Endothelial cell of umbilical vein (primary cell): ENCODE measurements at regions not wholly inside any gene's neighbourhood (a gene's known extent, or its start where the extent isn't known, plus 50 kb on each side); places are given as distances from the start of the nearest gene placed in this dataset.

Source experiments
- BruUV-seq: library from RNA; stranded (reverse); fragments of 400-500 nt; replicated peaks from 2 replicates; lab custom pipeline; 2021; lab: Mats Ljungman, UMichigan
- CTCF ChIA-PET: fragments of 300-600, 350-600 bp; sonication (Branson Sonifier 250); formaldehyde crosslinking; loops from one replicate; lab custom pipeline; 2021; ENCODE audit warnings: antibody characterized with exemption, inconsistent platforms; lab: Charles Lee
- POLR2A ChIA-PET: fragments of 300-600, 350-600 bp; sonication (Branson Sonifier 250); formaldehyde crosslinking; loops from one replicate; lab custom pipeline; 2021; ENCODE audit warnings: antibody characterized with exemption, inconsistent platforms; lab: Charles Lee
- DNase-seq: peaks from one replicate; pipeline ENCODE4 v3.0.0-alpha.2; 2011; ENCODE audit warnings: low read depth, low spot score
- FAIRE-seq: peaks from 2 replicates; lab custom pipeline; 2011; peaks lifted over from hg19 to GRCh38; lab: Jason Lieb, UNC
- H2AFZ ChIP-seq: 2 replicates; pipeline ENCODE4 v1.6.0; 2012; ENCODE audit warnings: low read depth, low read length, control low read depth, inconsistent platforms
- H3K27ac ChIP-seq: 2 replicates; pipeline ENCODE4 v1.5.1; 2011; ENCODE audit warnings: low read depth, mild to moderate bottlenecking, control low read depth, low read length, moderate library complexity; ENCODE audit not compliant: insufficient read depth
- H3K27me3 ChIP-seq, 2 experiments: 2 replicates each; pipeline versions ENCODE4 v1.6.0 to v1.6.1; 2011; ENCODE audit warnings: low read length in 2 of 2, mixed read lengths in 1 of 2; ENCODE audit not compliant: control insufficient read depth in 2 of 2, insufficient read depth in 2 of 2
- H3K36me3 ChIP-seq, 2 experiments: 2 replicates in 1 of 2; 3 replicates in 1 of 2; pipeline ENCODE4 v1.5.1; 2011; ENCODE audit warnings: low read length in 2 of 2, mild to moderate bottlenecking in 1 of 2, moderate library complexity in 1 of 2; ENCODE audit not compliant: control insufficient read depth in 2 of 2, insufficient read depth in 2 of 2; ENCODE audit errors: extremely low read depth in 1 of 2
- H3K4me1 ChIP-seq: 3 replicates; pipeline ENCODE4 v1.5.1; 2011; ENCODE audit warnings: mild to moderate bottlenecking, low read length; ENCODE audit not compliant: control insufficient read depth, insufficient read depth; ENCODE audit errors: extremely low read depth
- H3K4me2 ChIP-seq: 2 replicates; pipeline ENCODE4 v1.6.1; 2011; ENCODE audit warnings: low read length, control low read depth, mixed read lengths; ENCODE audit not compliant: insufficient read depth
- H3K4me3 ChIP-seq, 3 experiments: fragments of 200-600 bp in 1 of 3; sonication (generic), shearing (Covaris generic) in 1 of 3; replicated peaks in 1 of 3; 2 replicates each; pipeline ENCODE4 v1.5.1; 2011 to 2016; ENCODE audit warnings: control low read depth in 3 of 3, low read length in 3 of 3, mild to moderate bottlenecking in 2 of 3, inconsistent platforms in 1 of 3, low read depth in 1 of 3, moderate library complexity in 1 of 3; ENCODE audit not compliant: insufficient read depth in 1 of 3
- H3K79me2 ChIP-seq: 2 replicates; pipeline ENCODE4 v1.6.0; 2012; ENCODE audit warnings: low read length, inconsistent platforms; ENCODE audit not compliant: control insufficient read depth, insufficient read depth
- H3K9ac ChIP-seq: replicated peaks from 2 replicates; pipeline ENCODE3; 2011; ENCODE audit warnings: low read length, control low read depth; ENCODE audit not compliant: insufficient read depth; ENCODE audit errors: extremely low read depth
- H3K9me1 ChIP-seq: replicated peaks from 3 replicates; pipeline ENCODE4 v1.6.0; 2011; ENCODE audit warnings: mild to moderate bottlenecking, low read length; ENCODE audit not compliant: control insufficient read depth, insufficient read depth; ENCODE audit errors: extremely low read depth
- H3K9me3 ChIP-seq: replicated peaks from 2 replicates; pipeline ENCODE4 v1.5.1; 2012; ENCODE audit warnings: low read length, inconsistent platforms; ENCODE audit not compliant: control insufficient read depth, insufficient read depth
- H4K20me1 ChIP-seq: replicated peaks from 2 replicates; pipeline ENCODE3; 2011; ENCODE audit warnings: mild to moderate bottlenecking, low read length; ENCODE audit not compliant: control insufficient read depth, insufficient read depth; ENCODE audit errors: extremely low read depth
- FOS ChIP-seq: IDR thresholded peaks from 2 replicates; pipeline ENCODE4 v1.6.1; 2011; ENCODE audit warnings: mild to moderate bottlenecking, low read length, moderate library complexity, borderline replicate concordance; ENCODE audit not compliant: insufficient read depth
- GATA2 ChIP-seq: IDR thresholded peaks from 2 replicates; pipeline ENCODE4 v1.7.0; 2011; ENCODE audit warnings: low read depth, mild to moderate bottlenecking, moderate library complexity, mixed read lengths, low read length; ENCODE audit not compliant: insufficient read length, insufficient read depth
- JUN ChIP-seq: IDR thresholded peaks from 2 replicates; pipeline ENCODE4 v1.6.1; 2011; ENCODE audit warnings: borderline replicate concordance, low read depth; ENCODE audit not compliant: insufficient read length, insufficient read depth
- MYC ChIP-seq: IDR thresholded peaks from one replicate; pipeline ENCODE4 v1.6.1; 2011; ENCODE audit warnings: mild to moderate bottlenecking, low read depth, low read length
- POLR2A ChIP-seq: IDR thresholded peaks from 2 replicates; pipeline ENCODE4 v1.6.1; 2012; ENCODE audit warnings: low read depth, mild to moderate bottlenecking, control low read depth, low read length
- POLR2AphosphoS5 ChIP-seq: IDR thresholded peaks from 2 replicates; pipeline ENCODE4 v1.6.1; 2012; ENCODE audit warnings: low read depth, mild to moderate bottlenecking, control low read depth, low read length, moderate library complexity; ENCODE audit not compliant: insufficient read depth
- dilution Hi-C: fragments of 300-500 bp; cut with MboI; formaldehyde crosslinking; loops from one replicate; pipeline ENCODE4 v1.15.0; 2019; ENCODE audit warnings: low sequenced_read_pairs; ENCODE audit not compliant: extremely low pct_ligation_motif_present
- intact Hi-C: fragments of 100-400 bp; cut with micrococcal nuclease; formaldehyde crosslinking; loops from one replicate; pipeline ENCODE4 v1.10.0; 2022

- dilution Hi-C loops = no loop called here
Observed at GRCh38 chr18:60100778-60101177, 201.0 kb downstream of the PMAIP1 start.

GRCh38 chr18:60099709-60100108 lies 199.9 kb downstream of the PMAIP1 start:
- Histone ChIP-seq H3K27me3 (no peaks in the 10 kb centered on the region), H2AFZ (no peak overlapping the region), H3K4me1 (no peaks in the 10 kb centered on the region), H3K4me3 (no peak overlapping the region), H3K9me3 (no peaks in the 10 kb centered on the region), H3K79me2 (no peaks in the 10 kb centered on the region), H3K36me3 (no peaks in the 10 kb centered on the region), H3K9me1 (no peaks in the 10 kb centered on the region), H3K4me2 (no peak overlapping the region), H3K9ac (no peak overlapping the region), H4K20me1 (no peaks in the 10 kb centered on the region), H3K27ac (no peak overlapping the region)
- BruUV-seq = no TSS peak
- CTCF ChIA-PET = interaction anchor here (0.8 kb wide), 1 partner anchor 17 kb away, joined by 3 read pairs; no protein-coding TSS in a partner anchor
- FAIRE-seq (no peak), DNase-seq (no peak)
- intact Hi-C loops = no loop called here
- TF ChIP-seq POLR2AphosphoS5 = no peak
- no peak for TF ChIP-seq JUN
- POLR2A ChIA-PET = no interaction called here
- dilution Hi-C loops = no loop called here

More at GRCh38 chr18:60100778-60101177, 201.0 kb downstream of the PMAIP1 start:
- no TSS peak for BruUV-seq
- H3K4me2 ChIP-seq = no peak overlapping the region
- H4K20me1 ChIP-seq = no peaks in the 10 kb centered on the region
- DNase-seq (no peak), FAIRE-seq (no peak)
- no peak for TF ChIP-seq POLR2AphosphoS5
- TF ChIP-seq GATA2 = no peak
- TF ChIP-seq MYC = no peak
- no peak for TF ChIP-seq POLR2A
- no peak for TF ChIP-seq FOS
- POLR2A ChIA-PET = no interaction called here
- no peaks in the 10 kb centered on the region for H3K79me2 ChIP-seq
- no peaks in the 10 kb centered on the region for H3K36me3 ChIP-seq
- H3K9ac ChIP-seq = no peak overlapping the region
- no peaks in the 10 kb centered on the region for H3K9me3 ChIP-seq
- no peak overlapping the region for H3K27ac ChIP-seq
- H2AFZ ChIP-seq = no peak overlapping the region
- no peaks in the 10 kb centered on the region for H3K27me3 ChIP-seq
- intact Hi-C loops = no loop called here
- H3K4me1 ChIP-seq = no peaks in the 10 kb centered on the region
- CTCF ChIA-PET = no interaction called here
- no peaks in the 10 kb centered on the region for H3K9me1 ChIP-seq
- H3K4me3 ChIP-seq = no peak overlapping the region
